LNCAP (cell line): ENCODE measurements at regions not wholly inside any gene's neighbourhood (a gene's known extent, or its start where the extent isn't known, plus 50 kb on each side); places are given as distances from the start of the nearest gene placed in this dataset.

Experiments used
- CTCF ChIP-seq: fragments of 450-650 bp; IDR thresholded peaks from 2 replicates; pipeline ENCODE4 v1.5.1; 2017; ENCODE audit warnings: mild to moderate bottlenecking

GRCh38 chr5:26326153-26326759 lies 712.1 kb downstream of the CDH9 start:
- no peak for TF ChIP-seq CTCF

- TF ChIP-seq CTCF = no peak
Observed at GRCh38 chr5:26323794-26324193, 714.6 kb downstream of the CDH9 start.

- no peak for TF ChIP-seq CTCF
Observed at GRCh38 chr5:26321278-26321677, 717.1 kb downstream of the CDH9 start.

- TF ChIP-seq CTCF = no peak
Observed at GRCh38 chr5:26310415-26310814, 728.0 kb downstream of the CDH9 start.

GRCh38 chr5:26295541-26295940 lies 742.8 kb downstream of the CDH9 start:
- TF ChIP-seq CTCF = no peak

- TF ChIP-seq CTCF = no peak
Observed at GRCh38 chr5:26282190-26282589, 756.2 kb downstream of the CDH9 start.

GRCh38 chr5:26278078-26278477 lies 760.3 kb downstream of the CDH9 start:
- no peak for TF ChIP-seq CTCF

- TF ChIP-seq CTCF = no peak
Observed at GRCh38 chr5:26259081-26259480, 779.3 kb downstream of the CDH9 start.
